ENCODE measurements at regions not wholly inside any gene's neighbourhood (a gene's known extent, or its start where the extent isn't known, plus 50 kb on each side); places are given as distances from the start of the nearest gene placed in this dataset.
"Not testable (repeated sequence)": the region's sequence is repeated elsewhere in the genome, so short reads cannot be mapped to it uniquely, and the experiment has no call there.

DNA sequence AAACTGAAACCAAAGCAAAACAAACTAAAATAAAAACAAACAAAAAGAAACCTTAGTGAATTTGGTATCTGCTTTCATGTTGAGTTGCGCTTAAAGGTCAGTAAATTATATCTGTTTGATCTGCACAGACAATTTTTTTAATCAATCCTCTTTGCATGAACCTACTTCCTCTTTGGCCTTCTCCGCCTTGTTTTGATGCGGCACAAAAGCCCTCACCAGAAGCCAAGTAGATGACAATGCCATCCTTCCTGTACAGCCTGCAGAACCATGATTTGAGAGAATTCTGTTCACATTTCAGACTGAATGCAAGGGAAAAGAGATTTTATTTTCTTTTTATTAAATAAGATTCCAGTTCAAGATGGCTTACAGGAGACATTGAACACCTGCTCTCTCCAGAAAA is 473.6 kb upstream of the FTMT start:
- no peak for DNase-seq

DNA sequence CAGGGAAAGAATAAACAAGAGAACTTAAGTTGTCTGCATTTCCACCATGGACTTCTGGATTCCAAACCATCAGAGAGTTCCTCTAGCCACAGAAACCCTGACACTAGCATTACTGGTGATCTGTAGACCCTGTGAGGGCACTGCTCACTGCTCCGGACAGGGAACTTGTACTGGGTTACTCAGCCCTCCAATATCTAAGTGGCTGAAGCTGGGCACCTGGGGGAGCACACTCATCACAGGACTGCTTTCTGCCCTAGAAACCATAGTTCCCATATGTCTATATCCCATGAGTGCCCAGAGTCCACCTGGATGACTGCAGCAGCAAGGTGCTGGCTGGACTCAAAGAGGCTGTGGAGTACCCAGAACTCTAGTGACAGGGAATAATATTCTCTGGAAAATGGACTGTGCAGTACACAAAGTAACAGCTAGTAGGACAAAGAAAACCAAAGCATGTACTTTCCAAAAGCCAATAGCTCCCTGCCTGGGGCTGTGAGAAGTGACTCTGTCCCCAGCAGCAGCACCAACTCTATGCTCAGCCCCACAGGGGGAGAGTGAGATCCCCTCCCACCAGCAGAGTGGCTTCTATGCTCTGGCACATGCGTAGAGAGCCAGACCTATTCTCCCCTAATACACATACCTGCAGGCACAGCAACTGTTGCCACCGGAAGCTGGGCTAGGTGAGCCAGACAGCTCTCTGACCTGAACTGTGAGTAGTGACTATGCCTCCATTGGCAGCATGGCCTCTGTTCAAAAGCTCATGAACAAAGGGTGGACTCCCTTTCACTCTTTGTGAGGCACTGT is 472.9 kb upstream of the FTMT start:
- no peak for DNase-seq

DNA sequence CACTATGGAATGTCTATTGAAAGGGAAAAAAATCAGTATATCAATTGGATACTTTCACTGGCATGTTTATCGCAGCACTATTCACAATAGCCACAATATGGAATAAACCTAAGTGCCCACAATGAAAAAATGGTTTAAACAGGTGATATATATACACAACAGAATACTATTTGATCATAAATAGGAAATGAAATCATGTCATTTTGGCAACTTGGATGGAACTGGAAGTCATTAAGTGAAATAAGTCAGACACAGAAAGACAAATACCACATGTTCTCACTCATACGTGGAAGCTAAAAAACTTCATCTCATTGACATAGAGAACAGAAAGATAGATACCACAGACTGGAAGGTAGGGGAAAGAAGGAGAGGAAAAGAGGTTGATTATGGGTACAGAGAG is 471.6 kb upstream of the FTMT start:
- DNase-seq, result no peak

DNA sequence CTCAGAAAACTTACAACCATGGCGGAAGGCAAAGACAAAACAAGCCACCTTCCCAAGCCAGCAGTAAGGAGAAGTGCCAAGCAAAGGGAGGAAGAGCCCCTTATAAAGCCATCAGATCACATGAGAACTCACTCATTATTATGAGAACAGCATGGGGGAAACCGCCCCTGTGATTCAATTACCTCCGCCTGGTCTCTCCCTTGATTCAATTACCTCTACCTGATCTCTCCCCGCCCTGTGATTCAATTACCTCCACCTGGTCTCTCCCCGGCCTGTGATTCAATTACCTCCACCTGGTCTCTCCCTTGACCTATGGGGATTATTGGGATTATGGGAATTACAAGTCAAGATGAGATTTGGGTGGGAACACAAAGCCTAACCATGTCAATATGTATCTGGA is 467.3 kb upstream of the FTMT start:
- DNase-seq, result no peak

DNA sequence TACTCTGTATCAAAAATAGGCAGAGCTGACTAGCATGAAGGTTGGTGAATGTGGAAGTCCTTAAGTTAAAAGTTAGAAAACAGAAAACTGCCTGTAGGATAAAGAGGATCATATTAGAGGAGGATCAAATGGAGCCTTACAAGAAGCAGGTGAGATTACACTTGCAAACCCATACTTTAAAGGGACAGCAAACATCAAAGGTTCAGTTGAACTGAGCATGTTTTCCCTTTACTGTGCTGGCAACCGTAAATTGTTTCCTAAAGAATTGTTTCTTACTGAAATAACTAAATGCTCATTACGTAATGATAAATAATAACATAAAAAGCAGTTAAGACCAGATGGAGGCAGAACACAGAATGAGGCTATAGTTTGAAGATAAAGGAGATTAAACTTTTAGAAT is 465.3 kb upstream of the FTMT start:
- no peak for DNase-seq

DNA sequence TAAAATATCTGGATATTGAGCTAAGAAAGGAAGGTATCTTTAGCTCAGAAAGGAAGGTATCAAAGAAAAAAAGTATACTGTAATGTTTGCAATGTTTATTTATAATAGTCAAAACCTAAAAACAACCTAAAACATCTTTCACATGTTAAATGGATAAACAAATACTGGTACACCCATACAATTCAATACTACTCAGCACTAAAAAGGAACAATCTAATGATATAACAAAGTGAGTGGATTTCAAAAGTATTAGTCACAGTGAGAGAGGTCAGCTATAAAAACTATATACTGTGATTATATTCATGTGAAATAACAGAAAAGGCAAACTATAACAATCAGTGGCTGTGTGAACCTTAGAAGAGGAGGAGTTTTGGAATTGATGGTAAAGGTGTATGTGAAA is 455.0 kb upstream of the FTMT start:
- no peak for DNase-seq

DNA sequence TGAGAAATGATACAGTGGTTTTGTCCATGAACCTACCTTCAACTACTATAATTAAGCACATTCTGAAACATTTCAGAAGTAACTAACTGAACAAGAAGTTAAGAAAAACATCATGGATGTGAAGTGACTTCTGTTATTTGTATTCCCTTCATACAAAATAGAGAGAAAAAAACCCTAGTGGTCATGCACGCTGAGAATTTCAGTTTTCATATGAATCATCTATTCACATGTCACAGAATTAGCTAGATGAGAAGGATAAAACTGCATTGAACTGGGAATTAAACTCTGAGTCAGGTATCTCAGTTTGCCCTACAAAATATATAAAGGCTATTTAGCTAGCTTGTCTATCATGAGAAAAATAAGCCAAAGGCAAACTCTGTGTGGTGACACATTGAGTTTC is 451.8 kb upstream of the FTMT start:
- no peak for DNase-seq

DNA sequence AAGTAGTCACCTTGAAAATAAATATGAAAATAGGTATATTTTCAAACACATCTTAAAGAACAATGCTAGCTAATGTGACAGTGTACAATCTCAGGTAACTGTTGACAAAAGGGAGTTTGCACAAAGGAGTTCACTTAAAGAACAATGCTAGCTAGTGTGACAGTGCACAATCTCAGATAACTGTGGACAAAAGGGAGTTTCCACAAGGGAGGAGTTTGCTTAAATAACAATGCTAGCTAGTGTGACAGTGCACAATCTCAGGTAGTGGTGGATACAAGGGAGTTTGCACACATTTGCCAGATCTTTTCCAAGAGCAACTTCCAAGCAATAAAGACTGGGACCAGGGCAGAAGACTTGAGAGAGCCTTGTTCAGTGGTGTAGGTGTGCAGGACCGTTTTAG is 442.9 kb upstream of the FTMT start:
- no peak for DNase-seq

DNA sequence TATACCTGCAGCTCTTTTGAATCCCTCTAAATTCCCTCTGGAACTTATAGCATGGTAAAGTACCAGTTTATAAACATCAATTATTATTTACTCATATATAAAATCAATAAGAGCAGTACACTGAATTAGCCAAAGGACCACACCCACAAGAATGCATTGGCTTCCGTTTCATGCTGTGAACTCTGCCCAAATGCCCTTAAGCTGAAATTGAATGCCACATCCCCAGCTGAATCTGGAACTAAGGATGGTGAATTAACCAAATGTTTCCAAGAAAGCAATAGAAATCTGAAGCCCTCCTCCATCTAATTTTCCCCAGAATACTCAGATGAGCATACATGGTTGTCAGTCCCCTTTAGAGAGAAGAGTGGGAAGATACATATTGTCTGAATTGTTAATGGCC is 436.4 kb upstream of the FTMT start:
- no peak for DNase-seq

DNA sequence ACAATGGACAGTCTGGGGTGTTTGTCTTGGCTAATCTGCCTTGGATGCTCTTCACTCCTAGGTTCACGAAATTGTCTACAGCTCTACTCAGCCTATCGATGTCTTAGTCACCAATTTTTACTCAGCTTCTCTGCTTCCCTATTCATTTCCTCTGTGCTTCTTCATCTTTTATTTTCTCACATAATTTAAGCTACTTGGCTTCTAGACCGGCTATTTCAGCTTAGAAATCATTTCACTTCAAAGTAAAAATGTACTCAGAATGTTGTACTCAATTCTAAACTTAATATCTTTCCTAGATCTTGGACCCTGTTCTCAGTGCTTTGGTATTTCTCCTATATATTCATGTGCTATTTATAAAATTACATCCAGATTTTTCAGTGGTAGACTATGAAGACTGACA is 430.0 kb upstream of the FTMT start:
- no peak for DNase-seq

DNA sequence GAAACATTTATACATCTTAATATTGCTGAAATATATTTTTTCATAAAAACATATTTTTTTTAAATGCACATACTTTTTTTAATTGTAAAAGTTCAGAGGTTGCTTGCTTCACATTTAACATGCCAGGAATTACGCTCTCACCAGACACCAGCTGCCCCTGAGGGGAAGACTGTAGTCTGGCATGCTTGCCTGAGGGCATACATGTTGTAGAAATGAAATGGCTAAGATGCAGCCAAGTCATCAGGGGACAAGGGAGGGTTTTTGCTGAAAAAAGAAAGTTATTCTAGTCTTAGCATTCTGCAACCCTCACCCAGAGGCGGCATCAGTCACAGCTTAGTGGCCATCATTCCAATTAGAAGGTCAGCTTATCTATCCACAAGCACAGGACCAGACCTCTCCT is 426.7 kb upstream of the FTMT start:
- DNase-seq, result peak; percentile 10

DNA sequence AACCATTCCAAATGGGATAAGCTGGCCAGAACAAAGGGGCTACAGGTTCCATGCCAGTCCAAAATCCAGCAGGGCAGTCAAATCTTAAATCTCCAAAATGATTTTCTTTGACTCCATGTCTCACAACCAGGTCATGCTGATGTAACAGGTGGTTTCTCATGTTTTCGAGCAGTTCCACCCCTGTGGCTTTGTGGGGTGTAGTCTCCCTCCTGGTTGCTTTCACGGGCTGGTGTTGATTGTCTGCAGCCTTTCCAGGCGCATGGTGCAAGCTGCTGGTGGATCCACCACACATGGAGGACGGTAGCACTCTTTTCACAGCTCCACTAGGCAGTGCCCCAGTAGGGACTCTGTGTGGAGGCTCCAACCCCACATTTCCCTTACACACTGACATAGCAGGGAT is 425.5 kb upstream of the FTMT start:
- DNase-seq, result no peak

DNA sequence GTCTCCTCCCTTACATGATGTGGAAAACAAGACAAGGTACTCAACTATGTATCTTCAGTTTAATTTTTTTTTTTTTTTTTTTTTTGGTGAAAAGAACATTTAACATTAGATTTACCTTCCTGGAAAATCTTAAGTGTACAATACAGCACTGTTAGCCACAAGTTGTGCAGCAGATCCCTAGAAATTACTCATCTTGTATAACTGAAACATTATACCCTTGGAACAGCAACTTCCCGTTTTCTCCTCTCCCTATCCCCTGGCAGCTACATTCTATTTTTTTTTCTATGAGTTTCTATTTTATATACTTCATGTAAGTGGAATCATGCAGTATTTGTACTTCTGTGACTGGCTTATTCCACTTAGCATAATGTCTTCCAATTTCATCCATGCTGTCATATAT is 421.9 kb upstream of the FTMT start:
- no peak for DNase-seq

DNA sequence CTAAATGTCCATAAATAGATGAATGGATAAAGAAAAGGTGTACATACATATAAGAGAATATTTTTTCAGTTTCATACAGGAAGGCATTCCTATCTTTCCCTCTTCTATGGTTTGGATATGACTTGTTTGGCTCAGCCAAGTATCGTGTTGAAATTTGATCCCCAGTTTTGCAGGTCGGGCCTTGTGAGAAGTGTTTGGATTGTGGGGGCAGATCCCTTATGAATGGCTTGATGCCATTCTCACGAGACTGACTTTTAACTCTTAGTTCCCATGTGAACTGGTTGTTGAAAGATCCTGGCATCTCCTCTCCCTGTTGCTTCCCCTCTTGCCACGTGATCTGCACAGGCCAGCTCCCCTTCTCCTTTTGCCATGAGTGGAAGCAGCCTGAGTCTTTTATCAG is 421.1 kb upstream of the FTMT start:
- no peak for DNase-seq

DNA sequence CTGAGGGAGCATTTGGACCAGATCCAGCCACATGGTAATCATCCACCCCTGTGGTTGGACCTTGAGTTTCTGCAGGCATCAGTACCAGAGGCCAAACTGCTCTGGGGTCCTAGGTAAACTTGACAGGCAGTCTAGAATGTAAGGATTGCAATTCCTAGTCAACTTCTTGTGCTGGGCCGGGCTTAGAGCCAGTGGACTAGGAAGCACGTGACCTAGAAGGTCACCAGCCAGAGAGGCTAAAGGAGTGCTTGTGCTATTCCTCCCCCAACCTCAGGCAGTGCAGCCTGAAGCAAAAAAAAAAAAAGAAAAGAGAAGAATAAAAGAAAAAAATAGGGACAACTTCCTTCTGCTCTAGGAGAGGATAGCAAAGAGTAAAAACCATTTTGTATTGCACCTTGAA is 406.2 kb upstream of the FTMT start:
- DNase-seq, result no peak

DNA sequence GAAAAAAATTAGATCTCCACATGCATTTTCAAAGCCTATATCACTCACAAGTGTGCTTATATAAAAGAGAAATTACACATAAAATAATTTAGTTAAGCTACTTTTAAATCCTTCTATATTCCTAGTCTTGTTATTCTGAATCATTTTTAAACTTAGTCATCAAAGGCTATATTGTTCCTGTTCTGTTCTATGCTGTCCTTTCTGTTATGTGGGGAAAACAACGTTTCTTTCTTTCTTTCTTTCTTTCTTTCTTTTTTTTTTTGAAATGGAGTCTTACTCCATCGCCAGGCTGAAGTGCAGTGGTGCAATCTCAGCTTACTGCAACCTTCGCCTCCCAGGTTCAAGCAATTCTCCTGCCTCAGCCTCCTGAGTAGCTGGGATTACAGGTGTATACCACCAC is 389.2 kb upstream of the FTMT start:
- no peak for DNase-seq

DNA sequence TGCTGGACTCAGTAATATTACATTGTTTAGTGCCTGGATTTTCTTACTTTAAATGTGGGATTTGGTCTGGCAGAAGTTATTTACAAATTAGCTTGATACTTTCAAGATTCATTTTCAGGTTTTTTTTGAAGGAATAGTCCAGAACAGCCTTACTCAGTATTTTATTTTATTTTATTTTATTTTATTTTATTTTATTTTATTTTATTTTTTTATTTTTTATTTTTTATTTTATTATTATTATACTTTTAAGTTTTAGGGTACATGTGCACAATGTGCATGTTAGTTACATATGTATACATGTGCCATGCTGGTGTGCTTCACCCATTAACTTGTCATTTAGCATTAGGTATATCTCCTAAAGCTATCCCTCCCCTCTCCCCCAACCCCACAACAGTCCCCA is 380.5 kb upstream of the FTMT start:
- not testable (repeated sequence) for DNase-seq

DNA sequence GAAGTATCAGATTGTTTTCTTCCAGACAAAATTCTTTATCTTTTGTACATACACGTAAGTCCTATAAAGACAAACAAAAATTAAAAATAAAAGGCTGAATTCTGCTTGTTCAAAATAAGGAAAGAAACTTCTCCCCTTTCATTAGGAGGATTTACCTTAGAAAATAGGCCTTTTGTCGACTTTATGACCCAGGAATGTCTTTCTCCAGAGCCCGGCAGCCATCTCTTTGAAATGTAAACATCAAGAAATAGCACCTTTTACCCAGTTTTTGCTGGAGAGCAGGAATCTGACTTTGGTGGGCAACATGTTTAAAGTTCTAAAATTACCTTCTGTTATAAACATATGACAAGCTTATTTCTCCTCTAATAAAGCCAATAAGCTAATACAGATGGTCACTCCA is 373.0 kb upstream of the FTMT start:
- DNase-seq, result no peak

DNA sequence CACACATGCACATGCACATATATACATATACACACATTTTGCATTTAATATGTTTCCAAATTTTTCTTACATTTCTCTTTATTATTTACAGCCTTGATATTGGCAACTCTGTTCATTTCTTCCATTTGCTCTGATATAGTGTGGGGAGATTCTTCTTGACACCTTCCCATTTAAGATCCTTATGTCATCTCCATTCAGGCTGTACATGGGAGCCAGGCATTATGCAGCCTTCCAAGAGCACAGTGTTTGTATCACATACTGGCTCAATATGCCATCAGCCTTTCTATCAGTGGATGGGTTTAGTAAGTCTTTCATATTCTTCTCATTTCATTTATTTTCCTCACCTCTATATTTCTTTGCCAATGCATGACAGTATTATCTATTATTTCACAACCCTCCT is 372.3 kb upstream of the FTMT start:
- no peak for DNase-seq

DNA sequence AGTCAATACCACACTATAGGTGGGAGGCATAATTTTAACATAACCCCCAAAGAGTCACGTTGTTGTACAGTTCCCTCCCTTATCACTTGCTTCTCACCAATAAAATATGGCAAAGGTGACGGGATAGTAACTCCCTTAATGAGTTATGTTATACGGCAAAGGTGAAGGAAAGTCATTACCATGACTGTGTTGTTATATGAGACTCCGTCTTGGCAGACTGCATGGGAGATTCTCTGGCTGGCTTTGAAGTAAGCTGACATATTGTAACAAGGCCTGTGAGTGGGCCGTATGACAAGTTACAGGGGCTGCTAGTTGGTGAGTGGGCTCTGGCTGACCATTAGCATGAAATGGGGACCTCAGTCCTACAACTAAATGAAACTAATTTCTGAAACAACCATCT is 366.4 kb upstream of the FTMT start:
- no peak for DNase-seq

DNA sequence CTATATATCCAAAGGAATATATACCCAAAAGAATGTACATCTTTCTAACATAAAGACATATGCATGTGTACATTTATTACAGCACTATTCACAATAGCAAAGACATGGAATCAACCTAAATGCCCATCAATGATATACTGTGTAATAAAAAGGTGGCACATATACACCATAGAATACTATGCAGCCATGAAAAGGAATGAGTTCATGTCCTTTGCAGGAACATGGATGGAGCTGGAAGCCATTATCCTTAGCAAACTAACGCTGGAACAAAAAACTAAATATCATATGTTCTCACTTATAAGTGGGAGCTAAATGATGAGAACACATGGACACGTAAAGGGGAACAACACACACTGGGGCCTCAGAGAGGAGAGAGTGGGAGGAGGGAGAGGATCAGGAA is 365.7 kb upstream of the FTMT start:
- DNase-seq, result not testable (repeated sequence)

DNA sequence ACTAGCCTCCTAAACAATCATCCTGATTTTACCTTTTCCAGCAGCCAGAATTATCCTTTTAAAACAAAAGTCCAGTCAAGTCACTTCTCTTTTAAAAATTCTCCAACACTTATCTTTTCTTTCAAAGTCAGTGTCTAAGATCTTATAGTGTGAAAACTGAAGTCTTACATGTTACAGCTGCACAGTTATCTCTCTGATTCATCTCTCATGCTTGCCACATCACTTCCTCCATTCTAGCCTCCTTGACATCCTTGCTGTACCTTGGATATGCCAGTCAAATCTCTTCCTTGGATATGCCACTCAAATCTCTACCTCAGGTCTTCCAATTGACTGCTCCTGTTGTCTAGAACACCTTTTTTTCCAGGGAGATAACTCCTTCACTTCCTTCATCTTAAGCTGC is 361.7 kb upstream of the FTMT start:
- no peak for DNase-seq

DNA sequence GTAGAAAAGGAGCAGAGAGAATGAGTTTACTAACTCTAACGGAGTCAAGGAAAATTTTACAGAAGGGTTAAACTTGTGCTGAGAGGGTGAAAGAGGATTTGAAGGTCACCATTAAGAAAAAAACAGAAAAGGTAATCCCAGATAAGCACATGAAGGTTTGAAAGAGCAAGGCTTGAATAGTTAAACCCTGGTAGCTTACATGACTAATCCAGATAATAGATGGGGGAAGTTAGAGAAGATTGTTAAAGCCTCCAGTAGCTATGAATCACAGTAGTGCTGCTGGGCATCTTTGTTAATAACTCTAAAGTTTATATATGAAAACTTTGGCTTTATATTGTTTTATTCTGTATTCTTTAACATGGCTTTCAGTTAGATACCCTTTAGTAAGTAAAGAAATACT is 354.5 kb upstream of the FTMT start:
- DNase-seq, result no peak

DNA sequence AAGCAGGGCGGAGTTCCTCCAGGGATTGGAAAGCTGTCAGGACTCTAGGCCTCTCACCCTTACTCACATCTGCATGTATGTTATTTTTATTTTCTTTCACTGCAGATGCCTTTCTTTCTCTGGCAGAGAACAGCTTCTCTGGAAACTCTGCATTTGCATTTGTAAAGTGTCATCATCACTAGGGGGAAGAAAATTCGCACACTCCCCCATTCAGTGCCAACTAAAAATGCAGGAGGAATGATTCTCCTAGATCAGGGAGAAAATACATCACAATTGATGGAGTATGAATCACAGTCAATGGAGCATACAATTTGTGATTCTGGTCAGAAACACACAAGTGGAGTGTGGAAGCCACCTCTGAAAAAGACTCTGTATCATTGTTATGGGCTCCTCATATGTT is 351.4 kb upstream of the FTMT start:
- DNase-seq, result no peak

DNA sequence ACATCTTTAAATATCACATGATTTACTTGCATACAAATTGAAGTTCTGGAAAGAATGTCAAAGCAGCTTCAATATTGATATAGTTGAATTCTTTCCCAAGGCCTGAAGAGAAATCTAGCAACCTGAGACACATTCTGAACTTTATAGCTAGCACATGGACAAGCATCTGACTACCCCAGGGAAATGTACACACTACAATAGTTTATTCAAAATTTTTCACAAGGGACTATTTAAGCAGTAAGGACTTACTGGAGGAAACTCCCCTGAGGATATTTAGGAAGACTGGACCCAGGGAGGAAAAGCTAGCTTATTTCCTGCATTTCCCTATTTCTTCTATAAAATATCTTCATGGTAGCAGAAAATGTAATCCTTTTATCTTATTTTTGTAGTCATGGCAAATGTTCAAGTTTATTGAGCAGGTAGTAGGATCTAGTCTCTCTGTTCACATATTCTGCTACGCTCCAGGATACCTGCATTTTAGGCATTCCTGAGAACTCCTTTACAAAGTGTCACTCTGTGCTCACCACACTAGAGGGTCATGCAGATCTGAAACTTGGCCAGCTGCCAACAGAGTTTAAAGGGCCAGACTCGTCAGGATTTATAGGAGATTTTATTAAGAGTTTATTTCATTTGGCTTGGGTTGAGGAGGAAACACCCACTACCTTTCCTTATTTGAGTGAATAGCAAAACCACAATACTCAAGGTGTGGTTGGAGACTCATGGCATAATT is 348.4 kb upstream of the FTMT start:
- DNase-seq, result peak; percentile 6
